HFFc6 (cell line): ENCODE measurements at regions not wholly inside any gene's neighbourhood (a gene's known extent, or its start where the extent isn't known, plus 50 kb on each side); places are given as distances from the start of the nearest gene placed in this dataset.
A peak's percentile ranks its signal among the peaks of the same experiment; 100 is the strongest.

Experiments used
- DNase-seq: peaks from one replicate; pipeline ENCODE4 v3.0.0-alpha.2; 2018
- H3K27ac Mint-ChIP-seq: 2 replicates; pipeline ENCODE4 v1.8.0; 2020; ENCODE audit warnings: mild to moderate bottlenecking, mixed read lengths
- H3K27me3 Mint-ChIP-seq: 2 replicates; pipeline ENCODE4 v1.8.0; 2021; ENCODE audit warnings: mild to moderate bottlenecking, moderate library complexity, mixed read lengths; ENCODE audit not compliant: insufficient read depth
- H3K36me3 Mint-ChIP-seq: 2 replicates; pipeline ENCODE4 v1.8.0; 2021; ENCODE audit warnings: low read depth, mixed read lengths
- H3K4me1 Mint-ChIP-seq: 2 replicates; pipeline ENCODE4 v1.8.0; 2020; ENCODE audit warnings: low read depth, mixed read lengths
- H3K4me3 Mint-ChIP-seq: 2 replicates; pipeline ENCODE4 v1.8.0; 2020; ENCODE audit warnings: mild to moderate bottlenecking, moderate library complexity, mixed read lengths
- H3K9me3 Mint-ChIP-seq: 2 replicates; pipeline ENCODE4 v1.8.0; 2020; ENCODE audit warnings: mild to moderate bottlenecking, mixed read lengths
- CTCF ChIP-seq: fragments of 200-600 bp; sonication (generic); IDR thresholded peaks from 2 replicates; pipeline ENCODE4 v1.5.0; 2021; ENCODE audit warnings: antibody characterized with exemption, mild to moderate bottlenecking

DNA sequence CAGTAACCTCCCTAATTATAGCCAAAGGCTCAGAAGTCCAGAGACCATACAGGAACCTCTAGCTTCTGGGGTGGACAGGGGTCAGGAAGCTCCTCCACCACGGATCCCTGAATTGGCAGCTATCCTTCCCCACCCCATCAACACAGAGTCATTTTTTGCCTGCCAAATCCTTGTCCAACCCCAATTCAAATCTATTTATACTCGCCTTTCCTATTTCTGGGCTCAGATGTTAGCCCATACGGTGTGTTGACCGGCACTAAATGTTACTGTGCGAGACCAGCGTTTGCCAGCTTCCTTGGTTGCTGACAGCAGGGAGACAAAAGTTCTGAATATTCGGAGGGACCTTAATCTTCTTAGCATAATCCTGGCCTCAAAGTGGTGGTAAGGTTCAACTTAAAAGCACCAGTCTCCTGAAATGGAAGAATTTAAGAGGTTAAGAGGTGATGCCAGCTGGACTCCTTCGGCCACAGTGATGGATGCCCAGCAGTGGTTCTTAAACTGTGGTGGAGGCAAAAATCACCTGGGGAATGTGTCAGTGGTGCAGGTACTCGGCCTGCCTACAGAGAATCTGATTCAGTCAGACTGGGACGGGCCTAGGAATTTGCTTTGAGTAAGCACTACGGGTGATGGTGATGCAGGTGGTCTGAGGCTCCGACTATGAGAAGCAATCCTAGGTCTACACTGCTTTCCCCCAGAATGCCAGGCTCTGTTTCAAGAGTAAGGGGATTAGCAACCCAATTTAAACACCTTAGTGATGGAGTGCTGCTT lies 204.8 kb upstream of the MEF2C start:
- DNase-seq = no peak
- Mint-ChIP-seq H3K4me3 (no peak overlapping the region), H3K4me1 (no peaks in the 10 kb centered on the region), H3K27ac (no peak overlapping the region), H3K27me3 (no peaks in the 10 kb centered on the region), H3K9me3 (no peaks in the 10 kb centered on the region), H3K36me3 (no peaks in the 10 kb centered on the region)
- TF ChIP-seq CTCF = no peak

DNA sequence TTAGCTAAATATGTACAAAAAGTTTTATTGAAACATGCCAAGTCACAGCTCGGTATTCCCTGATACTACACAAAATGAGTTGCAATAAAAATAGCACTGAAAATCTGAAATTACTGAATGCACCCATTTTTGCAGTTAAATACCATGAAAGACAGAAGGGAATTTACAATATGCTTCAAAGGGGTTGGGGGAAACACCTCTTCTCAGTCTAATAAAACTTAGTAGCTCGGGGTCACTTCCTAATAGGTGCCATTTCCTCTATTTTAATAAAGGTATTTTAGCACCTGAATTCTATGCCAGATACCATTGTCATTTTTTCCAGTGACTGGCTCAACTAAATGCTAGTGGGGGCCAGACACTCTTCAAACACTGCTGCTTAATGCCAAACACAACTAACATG lies 204.1 kb upstream of the MEF2C start:
- Mint-ChIP-seq H3K27me3 (no peaks in the 10 kb centered on the region), H3K9me3 (no peaks in the 10 kb centered on the region), H3K4me1 (no peaks in the 10 kb centered on the region), H3K36me3 (no peaks in the 10 kb centered on the region), H3K27ac (no peak overlapping the region), H3K4me3 (no peak overlapping the region)
- no peak for TF ChIP-seq CTCF
- DNase-seq = no peak

GRCh38 chr5:89086390-89087086 lies 203.6 kb upstream of the MEF2C start:
- Mint-ChIP-seq H3K9me3 (no peaks in the 10 kb centered on the region), H3K4me1 (no peaks in the 10 kb centered on the region), H3K4me3 (no peak overlapping the region), H3K36me3 (no peaks in the 10 kb centered on the region), H3K27ac (no peak overlapping the region), H3K27me3 (no peaks in the 10 kb centered on the region)
- no peak for DNase-seq
- no peak for TF ChIP-seq CTCF

DNA sequence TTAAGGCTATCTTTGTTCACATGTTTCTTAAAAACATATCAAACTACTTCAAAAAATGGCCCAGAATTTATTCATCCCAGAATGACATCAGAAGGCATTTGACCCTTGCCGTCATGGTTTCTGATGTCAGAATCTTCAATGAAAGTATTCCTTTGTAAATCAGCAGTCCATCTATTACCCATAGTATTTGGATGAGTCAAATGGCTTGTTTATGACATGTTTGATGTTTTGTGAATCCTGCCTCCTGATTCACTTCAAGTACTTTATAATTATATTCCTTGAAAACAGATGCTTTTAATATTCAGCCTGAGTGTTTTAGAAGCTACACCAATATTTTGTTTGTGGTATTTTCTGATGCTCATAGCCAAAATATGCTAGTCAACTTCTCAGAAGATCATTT lies 200.8 kb upstream of the MEF2C start:
- Mint-ChIP-seq H3K4me3 (no peak overlapping the region), H3K9me3 (no peaks in the 10 kb centered on the region), H3K36me3 (no peaks in the 10 kb centered on the region), H3K4me1 (no peaks in the 10 kb centered on the region), H3K27me3 (no peaks in the 10 kb centered on the region), H3K27ac (no peak overlapping the region)
- no peak for TF ChIP-seq CTCF
- peak; percentile 38 for DNase-seq

DNA sequence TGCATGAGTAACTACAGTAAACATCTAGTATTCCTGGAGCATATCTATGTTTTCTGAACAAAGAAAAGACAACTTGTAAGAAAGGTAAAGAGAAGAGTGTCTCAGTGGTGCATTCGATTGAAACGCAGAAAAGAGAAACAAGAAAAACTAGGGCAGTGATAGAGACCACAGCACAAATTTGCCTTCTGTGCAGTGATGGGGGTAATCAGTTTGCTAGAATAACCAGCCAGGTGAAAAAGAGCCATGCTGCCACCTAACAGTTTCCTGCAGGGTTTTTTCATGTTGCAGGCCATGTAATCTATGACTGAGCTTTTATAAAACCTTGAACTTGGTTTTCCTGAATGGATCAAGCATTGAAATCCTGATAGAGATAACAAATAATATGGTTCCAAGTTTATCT lies 198.4 kb upstream of the MEF2C start:
- no peak for TF ChIP-seq CTCF
- no peak overlapping the region for H3K27ac Mint-ChIP-seq
- no peaks in the 10 kb centered on the region for H3K4me1 Mint-ChIP-seq
- DNase-seq = no peak
- H3K9me3 Mint-ChIP-seq = no peaks in the 10 kb centered on the region
- no peaks in the 10 kb centered on the region for H3K27me3 Mint-ChIP-seq
- no peaks in the 10 kb centered on the region for H3K36me3 Mint-ChIP-seq
- no peak overlapping the region for H3K4me3 Mint-ChIP-seq
